GM12891 (cell line): ENCODE measurements at regions not wholly inside any gene's neighbourhood (a gene's known extent, or its start where the extent isn't known, plus 50 kb on each side); places are given as distances from the start of the nearest gene placed in this dataset.

Experiments
- PAX5 ChIP-seq: IDR thresholded peaks from 2 replicates; pipeline ENCODE4 v1.6.1; 2011; ENCODE audit warnings: low read length, moderate library complexity, mild to moderate bottlenecking; ENCODE audit not compliant: insufficient read depth, severe bottlenecking
- POLR2A ChIP-seq: IDR thresholded peaks from 2 replicates; pipeline ENCODE4 v1.6.1; 2011; ENCODE audit warnings: low read depth, low read length, control low read depth
- POLR2AphosphoS5 ChIP-seq: IDR thresholded peaks from 2 replicates; pipeline ENCODE4 v1.6.1; 2011; ENCODE audit warnings: low read depth, low read length, control low read depth
- POU2F2 ChIP-seq: IDR thresholded peaks from 2 replicates; pipeline ENCODE4 v1.6.1; 2011; ENCODE audit warnings: low read depth, mild to moderate bottlenecking, control low read depth, low read length, moderate library complexity
- SPI1 ChIP-seq: IDR thresholded peaks from 2 replicates; pipeline ENCODE4 v1.6.1; 2011; ENCODE audit warnings: low read depth, low read length, control low read depth
- TAF1 ChIP-seq: IDR thresholded peaks from 2 replicates; pipeline ENCODE4 v1.6.1; 2011; ENCODE audit warnings: low read depth, low read length, control low read depth

DNA sequence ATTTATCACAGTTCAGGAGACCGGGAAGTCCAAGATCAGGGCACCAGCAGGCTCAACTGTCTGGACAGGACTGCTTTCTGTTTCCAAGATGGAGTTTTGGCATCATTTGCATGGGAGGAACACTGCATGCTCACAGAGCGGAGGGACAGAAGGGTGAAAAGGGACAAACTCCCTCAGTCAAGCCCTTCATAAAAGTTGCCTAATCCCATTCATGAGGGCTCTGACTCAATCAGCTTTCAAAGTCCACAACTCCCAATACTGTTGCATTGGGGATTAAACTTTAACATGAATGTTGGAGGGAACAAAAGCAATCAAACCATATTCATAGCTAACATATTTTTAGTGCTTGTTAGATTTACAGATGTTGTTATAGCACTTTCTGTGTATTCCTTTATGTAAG, 158.9 kb upstream of the MAD2L1 start:
- TF ChIP-seq SPI1 (no peak), POLR2A (no peak), POLR2AphosphoS5 (no peak), TAF1 (no peak), PAX5 (no peak), POU2F2 (no peak)
